ENCODE measurements at regions not wholly inside any gene's neighbourhood (a gene's known extent, or its start where the extent isn't known, plus 50 kb on each side); places are given as distances from the start of the nearest gene placed in this dataset.
"Not testable (repeated sequence)": the region's sequence is repeated elsewhere in the genome, so short reads cannot be mapped to it uniquely, and the experiment has no call there.

GRCh38 chr1:236343246-236343870 lies 50.7 kb upstream of the EDARADD start:
- no peak for DNase-seq (ENCODE audit: low spot score)

- DNase-seq (ENCODE audit: low spot score), result no peak
Observed at GRCh38 chr1:236342403-236343245, 51.5 kb upstream of the EDARADD start.

GRCh38 chr1:236341298-236341697 lies 52.8 kb upstream of the EDARADD start:
- DNase-seq (ENCODE audit: low spot score), result no peak

- peak; percentile 85 for DNase-seq (ENCODE audit: low spot score)
Observed at GRCh38 chr1:236338096-236338495, 56.0 kb upstream of the EDARADD start.

- no peak for DNase-seq (ENCODE audit: low spot score)
Observed at GRCh38 chr1:236336084-236336483, 54.3 kb upstream of the ERO1B start.

GRCh38 chr1:236335633-236336032 lies 53.9 kb upstream of the ERO1B start:
- not testable (repeated sequence) for DNase-seq (ENCODE audit: low spot score)

GRCh38 chr1:236334893-236335545 lies 53.3 kb upstream of the ERO1B start:
- DNase-seq (ENCODE audit: low spot score), result no peak

GRCh38 chr1:236332092-236332758 lies 50.5 kb upstream of the ERO1B start:
- DNase-seq (ENCODE audit: low spot score), result no peak

Data from A172 (cell line).